GM21526 (cell line): ENCODE measurements at regions not wholly inside any gene's neighbourhood (a gene's known extent, or its start where the extent isn't known, plus 50 kb on each side); places are given as distances from the start of the nearest gene placed in this dataset.

Source experiments
- ATAC-seq: cut with Tn5 transposase; IDR thresholded peaks from one replicate; pipeline ENCODE4 v1.9.1; 2021; ENCODE audit warnings: moderate library complexity; ENCODE audit not compliant: unreplicated experiment, low FRiP score

DNA sequence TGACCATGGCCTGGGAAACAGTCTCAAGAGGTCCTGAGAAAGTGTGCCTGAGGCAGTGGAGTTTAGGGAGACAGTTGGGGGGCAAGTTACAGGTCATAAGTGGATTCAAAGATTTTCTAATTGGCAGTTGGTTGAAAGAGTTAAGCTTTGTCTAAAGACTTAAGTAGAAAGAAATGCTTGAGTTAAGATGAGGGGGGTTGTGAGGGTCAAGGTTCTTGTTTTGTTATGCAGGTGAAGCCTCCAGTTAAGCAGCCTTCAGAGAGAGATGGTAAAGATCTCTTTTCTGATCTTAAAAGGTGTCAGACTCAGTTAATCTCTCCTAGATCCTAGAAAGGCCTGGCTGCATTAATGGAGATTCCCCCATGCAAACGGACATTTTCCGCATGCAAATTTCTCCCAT is 356.3 kb upstream of the C2CD4B start:
- no peak for ATAC-seq

DNA sequence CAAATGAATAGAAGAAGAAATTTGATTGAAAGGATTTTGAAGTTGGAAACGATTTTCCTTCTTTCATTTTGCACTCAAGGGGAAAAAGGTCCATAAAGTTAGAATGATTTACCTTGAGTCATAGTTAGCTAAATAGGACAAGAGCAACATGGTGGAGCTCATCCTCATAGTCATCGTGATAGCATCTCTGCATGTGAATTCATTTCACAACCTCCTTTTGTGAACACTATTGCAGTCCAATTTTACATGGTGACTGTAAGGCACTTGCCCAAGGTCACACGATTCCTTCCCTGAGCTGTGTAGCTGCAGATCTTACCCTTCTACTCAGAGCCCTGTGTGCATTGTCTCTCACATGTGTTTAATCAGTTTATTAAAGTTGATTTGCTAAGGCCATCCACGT is 359.8 kb upstream of the C2CD4B start:
- no peak for ATAC-seq

DNA sequence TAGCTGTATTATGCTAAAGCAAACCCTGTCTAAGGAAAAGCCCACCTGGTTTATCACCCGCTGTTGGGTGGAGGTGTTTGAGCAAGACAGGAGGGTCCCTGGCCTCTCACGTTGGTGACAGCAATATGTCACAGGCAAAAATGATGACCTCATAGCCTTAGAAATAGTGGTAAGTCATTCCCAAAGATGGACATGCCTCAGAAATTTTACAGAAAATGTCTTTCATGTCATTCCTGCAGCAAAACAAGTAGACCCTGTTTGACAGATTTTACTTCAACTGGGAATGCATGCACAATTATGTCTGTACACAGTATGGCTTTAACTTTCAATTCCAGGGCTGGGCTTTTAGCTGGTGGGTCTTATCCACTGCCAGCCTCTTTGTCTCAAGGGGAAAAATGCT is 362.3 kb upstream of the C2CD4B start:
- ATAC-seq = no peak

DNA sequence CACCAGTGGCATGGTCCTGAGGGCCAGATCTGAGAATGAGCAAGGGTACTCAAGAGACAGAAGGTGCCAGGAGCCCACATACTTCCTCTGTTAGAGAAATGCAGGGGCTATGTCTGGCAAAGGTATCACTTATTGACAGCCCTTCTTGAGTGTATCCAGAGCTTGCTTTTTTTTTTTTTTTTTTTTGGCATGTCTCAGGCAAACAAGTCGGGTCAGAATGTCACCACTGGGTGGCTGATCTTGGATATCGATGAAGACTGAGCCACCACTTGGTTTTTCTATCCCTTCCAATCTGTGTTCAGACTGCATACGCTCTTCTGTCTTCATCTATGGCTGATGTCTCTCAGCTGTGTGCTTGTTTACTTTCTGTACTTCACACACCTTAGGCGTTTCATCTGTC is 363.4 kb upstream of the C2CD4B start:
- no peak for ATAC-seq

GRCh38 chr15:62532367-62532766 is 367.3 kb upstream of the C2CD4B start:
- ATAC-seq = no peak

DNA sequence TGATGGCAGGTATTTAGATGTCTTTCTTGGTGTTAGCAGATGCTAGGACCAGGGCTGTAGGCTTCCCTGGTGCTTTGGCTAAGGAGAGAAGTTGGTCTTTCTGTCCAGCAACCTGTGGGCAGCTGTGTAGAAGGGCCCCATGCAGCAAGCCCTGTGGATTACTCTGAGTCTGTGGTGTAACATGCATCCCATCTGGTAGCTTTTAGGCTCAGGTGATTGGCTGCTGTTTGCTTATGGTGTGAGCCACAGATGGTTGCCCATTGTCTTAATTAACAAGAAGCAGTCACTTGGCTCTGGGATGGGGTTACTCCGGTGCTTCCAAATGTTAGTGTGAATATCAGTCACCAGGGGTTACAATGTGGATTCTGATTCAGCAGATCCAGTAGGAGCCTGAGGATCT is 368.6 kb upstream of the C2CD4B start:
- ATAC-seq = no peak

- ATAC-seq = no peak
These were observed 369.9 kb upstream of the C2CD4B start for GRCh38 chr15:62534996-62535395.

- no peak for ATAC-seq
These were observed 374.2 kb upstream of the C2CD4B start for GRCh38 chr15:62539236-62539635.

- ATAC-seq = no peak
These were observed 376.2 kb upstream of the C2CD4B start for GRCh38 chr15:62541250-62541649.

DNA sequence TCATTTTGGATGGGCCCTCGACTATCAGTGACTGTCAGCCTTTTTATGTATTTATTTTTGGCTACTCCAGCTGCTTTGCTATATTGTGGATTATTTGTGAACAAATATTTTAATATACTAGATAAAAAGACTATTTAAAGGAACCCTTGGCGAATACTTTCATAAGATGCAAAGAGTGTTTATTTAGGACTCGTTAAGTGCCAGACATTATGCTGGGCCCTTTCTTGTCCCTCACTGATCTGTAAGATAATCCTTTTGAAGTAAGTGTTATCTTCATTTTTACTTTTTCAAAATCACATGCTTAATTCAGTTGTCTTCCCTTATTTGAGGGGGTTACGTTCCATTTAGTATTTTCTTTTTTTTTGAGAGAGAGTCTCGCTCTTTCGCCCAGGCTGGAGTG is 376.8 kb upstream of the C2CD4B start:
- ATAC-seq = no peak

- no peak for ATAC-seq
These were observed 379.4 kb upstream of the C2CD4B start for GRCh38 chr15:62544446-62544845.

DNA sequence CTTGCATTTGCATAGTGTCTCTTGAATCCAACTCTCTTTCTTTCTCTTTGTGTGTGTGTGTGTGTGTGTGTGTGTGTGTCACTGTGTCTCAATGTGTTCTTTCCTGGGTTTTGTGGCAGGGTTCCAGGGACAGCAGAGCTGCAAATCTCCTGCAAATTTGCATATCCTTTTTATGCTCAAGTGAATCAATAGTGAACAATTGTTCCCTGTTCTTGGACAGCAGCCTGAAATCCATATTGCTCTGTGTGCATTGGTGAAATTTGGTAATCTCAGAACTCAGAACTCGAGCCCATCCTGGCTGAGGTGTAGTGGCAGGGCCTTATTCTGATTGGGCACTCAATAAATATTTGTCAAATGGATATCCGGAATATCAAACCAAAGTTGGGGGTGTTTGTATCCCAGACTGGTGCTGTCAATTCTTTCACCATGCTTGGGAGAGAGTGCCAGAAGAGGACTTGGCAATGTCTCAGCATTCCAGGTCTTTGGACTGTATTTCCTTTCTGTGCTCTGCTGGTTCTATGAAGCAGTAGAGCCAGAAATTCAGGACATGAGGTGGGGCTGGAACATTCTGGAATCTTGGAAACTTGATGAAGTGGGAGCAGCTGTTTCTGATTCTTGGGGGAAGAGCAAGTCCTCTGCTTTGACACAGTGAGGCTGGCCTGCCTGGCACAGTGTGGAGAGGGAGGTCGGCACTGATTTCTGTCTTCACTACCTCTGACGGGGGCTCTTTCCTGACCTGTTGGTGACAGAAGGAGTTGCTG is 380.6 kb upstream of the C2CD4B start:
- no peak for ATAC-seq

- no peak for ATAC-seq
These were observed 381.5 kb upstream of the C2CD4B start for GRCh38 chr15:62546628-62547027.

DNA sequence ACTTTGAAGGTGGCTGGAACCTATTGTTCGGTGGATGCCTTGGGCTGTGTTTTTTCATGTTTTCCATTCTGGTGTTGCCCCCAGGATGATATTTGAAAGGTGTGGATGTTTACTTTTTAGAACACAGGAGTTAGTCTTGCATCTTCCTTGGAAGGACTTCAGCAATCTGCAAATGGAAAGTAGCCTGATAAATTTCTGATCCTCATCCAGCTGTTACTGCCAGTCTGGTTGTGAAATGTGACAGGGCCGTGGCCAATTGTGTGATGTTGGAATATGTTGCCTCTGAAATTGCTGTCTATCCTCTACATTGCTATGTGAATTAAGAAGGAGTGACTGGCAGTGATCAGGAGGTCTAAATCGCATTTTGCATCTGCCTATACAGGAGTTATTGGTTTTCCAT is 382.5 kb upstream of the C2CD4B start:
- ATAC-seq = no peak

- ATAC-seq = no peak
These were observed 384.4 kb upstream of the C2CD4B start for GRCh38 chr15:62549345-62549970.

GRCh38 chr15:62550106-62550505 is 385.0 kb upstream of the C2CD4B start:
- ATAC-seq = no peak

GRCh38 chr15:62552444-62552843 is 387.4 kb upstream of the C2CD4B start:
- ATAC-seq = no peak

DNA sequence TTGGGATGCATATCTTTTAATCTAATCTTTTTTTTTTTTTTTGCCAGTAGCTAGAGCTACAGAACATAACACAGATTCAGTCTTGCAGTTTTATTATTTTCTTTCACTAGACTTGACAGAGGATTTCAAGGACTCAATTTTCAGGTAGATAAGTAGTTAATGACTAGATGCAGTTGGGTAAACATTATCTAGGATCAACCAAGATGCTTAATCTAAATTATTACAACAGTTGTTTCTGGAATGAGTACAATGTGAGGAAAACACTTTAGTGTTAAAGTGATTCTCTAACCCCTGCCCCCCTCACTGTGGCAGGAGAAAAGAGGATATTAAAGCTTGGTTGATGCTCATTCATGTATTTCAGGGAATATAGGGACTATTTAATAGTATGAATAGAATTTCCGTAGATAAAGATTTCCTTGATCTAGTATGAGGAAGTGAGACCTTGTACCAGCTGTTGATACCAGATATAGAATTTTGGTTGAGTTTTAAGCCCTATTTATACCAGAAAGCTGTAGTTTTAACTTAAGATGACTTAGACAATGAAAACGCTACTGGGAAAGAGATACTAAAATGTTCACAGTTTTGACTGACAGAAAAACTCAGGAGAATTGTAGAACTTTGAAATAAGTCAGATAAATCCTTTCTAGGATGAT is 389.0 kb upstream of the C2CD4B start:
- ATAC-seq = no peak

DNA sequence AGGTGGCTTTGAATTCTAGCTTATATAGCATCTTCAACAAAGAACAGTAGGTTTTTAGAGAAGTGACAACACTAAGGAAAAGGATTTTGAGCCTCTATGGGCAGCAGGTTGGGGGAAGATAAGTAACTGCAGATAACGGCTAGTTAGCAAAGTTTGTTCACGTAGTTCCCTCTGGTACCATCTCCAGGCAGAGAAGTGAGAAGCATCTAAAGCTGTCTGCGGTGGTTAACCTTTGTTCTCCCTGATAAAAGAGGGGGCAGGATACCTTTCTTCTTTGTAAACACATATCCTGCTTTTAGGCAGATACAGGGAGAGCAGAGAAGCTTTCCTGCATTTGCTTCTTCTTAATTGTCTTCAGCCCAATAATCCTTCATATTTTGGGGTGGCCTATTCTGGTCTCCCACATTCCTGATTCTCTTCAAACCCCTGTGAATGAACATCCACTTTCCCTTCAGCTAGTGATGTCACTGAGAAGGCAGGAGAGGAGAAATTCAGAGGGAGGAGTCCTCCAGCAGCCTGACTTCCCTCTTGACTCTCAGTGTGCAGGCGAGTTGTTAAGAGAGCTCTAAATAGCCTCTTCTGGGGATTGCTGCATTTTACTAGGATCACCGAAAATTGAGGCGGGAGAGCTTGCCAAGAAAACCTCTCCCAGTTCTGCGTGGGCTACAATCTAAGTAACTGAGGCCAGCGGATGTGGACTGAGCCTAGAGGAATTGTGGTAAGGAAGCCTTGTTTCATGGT is 393.7 kb upstream of the C2CD4B start:
- ATAC-seq = no peak

DNA sequence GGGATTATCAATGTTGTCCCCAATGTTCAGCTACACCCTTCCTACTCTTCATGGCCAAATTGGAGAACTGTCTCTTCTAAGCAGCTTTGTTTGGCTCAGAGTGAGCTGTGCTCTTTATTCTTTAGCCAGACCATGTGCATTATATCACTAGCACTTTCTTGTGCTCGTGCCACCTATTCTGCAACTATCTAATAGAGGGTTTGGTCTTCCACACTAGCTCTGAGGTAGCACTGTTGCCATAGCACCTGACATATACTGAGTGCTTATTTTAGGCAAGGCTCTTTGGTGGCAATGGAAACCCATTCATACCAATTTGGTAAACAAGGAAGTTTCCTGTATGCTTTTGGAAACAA is 394.3 kb upstream of the C2CD4B start:
- no peak for ATAC-seq

DNA sequence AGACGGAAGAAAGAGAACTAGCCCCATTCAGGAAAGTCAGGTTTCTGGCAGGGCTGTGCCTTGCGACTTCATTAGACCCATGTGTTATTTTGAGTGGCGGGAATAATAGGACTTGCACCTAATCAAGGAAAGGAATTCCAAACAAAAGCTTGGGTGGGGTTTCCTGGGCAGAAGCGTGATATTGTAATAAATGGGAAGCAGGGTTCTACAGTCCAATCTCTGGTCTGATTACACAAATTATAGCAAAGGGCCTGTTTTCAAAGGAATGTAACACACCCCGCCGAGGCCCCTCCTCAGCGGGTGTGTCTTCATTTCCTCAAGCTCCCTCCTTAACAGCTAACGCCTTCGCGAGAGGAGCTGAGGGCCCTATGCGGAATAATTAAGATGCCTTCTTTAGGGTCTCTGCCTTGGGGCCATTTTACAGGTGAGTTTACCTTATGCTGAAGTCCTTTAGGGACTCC is 396.0 kb upstream of the C2CD4B start:
- no peak for ATAC-seq
